NCI-H1417 (cell line): ENCODE measurements at regions not wholly inside any gene's neighbourhood (a gene's known extent, or its start where the extent isn't known, plus 50 kb on each side); places are given as distances from the start of the nearest gene placed in this dataset.

Source experiments
- DNase-seq, 3 experiments: peaks; one replicate each; lab custom pipeline; 2025; lab: John Stamatoyannopoulos, UW

DNA sequence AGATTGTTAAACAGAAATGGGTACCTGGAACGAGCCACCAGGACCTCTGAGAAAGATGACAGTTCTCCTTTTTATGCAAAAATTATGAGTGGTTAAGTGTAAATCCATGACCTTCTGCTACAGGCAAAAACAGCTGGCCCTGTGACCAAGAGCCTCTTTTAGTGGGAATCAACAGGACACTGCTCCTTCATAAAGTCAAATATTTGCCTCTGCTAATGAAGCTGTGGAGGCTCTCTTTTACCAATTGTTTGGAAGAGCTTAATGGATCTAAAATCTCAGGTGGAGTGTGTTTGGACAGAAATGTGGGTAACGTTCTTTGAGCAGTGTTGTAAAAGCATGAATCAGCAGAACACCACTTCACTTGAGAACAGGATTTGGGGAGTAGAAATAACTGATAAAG is 117.5 kb upstream of the PCSK2 start:
- DNase-seq: peak in 2 of 3 experiments; percentile 56 to 81

DNA sequence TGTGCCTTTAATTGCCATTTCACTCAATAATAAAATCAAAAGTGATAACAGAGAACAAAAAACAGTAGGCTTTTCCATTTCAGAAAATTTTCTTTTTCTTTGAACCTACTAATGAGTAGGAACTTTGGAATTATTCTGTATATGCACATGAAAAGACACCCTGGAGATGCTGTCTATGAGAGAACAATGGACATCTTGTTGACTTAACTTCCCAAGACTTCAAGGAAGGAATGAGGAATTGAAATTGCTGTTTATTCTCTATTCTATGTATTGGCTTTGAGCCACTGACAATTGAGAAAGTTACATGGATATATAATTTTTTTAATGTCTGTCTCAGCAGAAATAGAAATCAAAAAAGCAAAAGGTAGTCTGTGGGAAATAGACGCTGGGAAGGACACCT is 98.6 kb upstream of the PCSK2 start:
- no peak for DNase-seq

DNA sequence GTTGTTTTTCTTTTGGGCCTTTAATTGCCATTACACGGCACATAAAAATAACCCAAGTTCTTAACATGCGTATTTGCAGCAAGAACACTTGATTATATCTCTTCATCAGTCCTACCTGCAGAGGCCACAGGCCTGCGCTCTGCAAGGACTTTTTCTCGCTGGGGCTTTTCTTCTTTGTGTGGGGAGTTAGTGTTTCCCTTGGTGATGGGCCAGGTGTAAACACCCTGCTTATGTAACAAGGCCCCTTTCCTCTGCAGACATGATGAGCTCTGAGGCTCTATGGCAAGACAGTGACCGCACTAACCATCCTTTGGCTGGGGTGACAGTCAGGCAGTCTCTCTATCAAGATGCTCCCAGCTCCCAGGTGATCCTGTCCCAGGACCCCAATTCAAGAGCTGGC is 97.8 kb upstream of the PCSK2 start:
- DNase-seq: no peak

DNA sequence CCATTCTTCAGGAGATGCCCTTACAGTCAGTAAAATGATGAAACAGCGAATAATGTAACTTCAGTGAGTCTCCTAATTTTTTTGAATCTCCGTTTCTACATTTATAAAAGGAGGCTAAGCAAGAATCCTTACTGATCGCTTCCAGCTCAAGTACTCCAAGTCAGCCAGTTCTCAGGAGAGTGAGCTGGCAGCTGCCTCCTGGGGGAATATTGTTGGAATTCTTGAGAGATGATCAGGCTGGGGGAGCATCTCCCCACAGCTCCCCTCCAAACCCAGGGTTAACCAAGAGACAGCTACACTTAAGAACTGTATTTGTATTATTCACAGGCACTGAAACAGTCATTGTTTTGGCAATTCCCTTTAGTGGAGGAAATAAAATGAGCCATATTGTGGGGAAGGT is 89.1 kb upstream of the PCSK2 start:
- no peak for DNase-seq

DNA sequence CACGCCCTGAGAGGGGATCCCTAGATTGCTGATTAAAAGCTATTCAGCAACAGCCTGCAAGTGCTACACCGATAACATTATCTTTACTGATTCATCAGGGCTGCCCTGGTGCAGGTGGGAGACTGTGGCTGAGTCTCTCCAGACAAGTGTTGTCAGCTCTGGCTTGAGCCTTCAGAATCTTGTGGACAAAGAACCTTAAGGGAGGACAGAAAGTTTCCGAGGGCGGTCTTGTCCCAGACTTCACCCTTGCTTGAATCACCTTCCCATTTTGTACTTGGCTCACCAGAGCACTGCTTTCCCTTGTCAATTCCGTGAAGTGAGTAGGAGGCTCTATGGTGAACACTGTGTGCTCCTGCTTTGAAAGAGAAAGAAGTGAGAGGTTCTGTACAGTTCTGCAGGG is 88.6 kb upstream of the PCSK2 start:
- DNase-seq: no peak

DNA sequence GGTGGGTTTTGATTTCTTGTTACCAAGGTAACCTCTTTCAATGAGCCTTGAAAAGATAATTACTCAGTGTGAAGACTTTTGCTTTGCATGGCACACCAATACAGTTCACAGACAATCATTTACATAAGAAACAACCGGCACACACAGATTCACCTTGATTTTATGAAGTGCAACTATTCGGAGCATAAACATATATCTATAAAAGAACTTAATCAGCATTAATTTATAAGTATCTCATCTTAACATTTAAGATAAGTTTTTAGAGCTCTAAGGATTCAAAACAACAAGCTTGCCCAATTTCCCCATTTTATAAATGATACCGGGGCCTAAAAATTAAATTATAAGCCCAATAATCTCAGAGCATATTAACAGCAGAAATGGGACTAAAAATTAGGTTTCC is 85.9 kb upstream of the PCSK2 start:
- DNase-seq: peak in 1 of 3 experiments; percentile 37

DNA sequence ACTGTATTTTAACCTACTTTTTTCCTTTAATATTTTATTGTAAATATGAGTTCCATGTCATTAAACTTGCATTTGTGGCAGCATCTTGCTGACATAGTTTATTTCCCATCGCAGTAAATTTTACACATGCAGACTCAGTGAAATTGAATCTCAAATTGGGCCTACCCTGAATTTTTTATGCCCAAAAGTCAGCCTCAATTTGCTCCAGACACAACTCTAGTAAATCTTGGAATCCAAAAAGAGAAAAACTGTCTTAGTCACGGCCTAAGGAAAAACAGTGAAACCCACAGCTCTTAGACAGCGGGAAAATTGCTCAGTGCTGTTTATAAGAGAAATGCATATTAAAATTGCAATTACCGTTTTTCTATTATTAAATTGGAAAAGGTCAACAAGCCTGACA is 85.3 kb upstream of the PCSK2 start:
- no peak for DNase-seq

DNA sequence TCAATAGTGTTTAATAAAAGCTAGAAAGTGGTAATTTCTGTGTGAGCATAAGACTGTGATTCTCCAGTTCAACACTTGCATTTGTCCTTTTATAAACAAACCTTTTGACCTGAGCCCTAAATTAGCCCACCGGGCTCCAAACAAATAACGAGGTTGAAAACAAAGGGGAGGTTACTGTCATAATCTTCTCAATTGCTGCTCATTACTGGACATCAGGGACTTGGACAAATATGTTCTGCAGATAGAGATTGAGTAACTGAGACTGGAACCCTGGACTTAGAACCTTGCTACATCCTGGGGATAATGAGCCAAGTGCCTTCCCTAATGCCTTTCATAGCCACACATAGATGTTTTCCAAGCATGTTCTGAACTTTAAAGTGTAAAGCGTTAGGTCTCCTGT is 84.2 kb upstream of the PCSK2 start:
- peak in 1 of 3 experiments; percentile 18 for DNase-seq

DNA sequence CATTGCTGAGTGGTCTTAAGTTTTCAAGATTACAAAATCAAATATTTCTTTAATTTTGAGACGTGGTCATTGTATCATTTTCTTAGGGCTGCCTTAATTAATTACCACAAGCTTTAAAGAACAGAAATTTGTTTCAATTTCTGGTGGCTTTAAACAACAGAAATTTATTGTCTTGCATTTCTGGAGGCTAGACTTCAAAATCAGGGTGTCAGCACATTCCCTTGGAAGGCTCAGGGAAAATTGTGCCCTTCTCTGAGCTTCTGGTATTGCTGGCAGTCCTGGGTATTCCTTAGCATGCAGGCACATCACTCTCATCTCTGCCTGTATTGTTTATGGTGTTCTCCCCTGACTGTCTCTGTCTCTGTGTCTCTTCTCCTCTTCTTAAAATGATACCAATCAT is 76.0 kb upstream of the PCSK2 start:
- DNase-seq: no peak

DNA sequence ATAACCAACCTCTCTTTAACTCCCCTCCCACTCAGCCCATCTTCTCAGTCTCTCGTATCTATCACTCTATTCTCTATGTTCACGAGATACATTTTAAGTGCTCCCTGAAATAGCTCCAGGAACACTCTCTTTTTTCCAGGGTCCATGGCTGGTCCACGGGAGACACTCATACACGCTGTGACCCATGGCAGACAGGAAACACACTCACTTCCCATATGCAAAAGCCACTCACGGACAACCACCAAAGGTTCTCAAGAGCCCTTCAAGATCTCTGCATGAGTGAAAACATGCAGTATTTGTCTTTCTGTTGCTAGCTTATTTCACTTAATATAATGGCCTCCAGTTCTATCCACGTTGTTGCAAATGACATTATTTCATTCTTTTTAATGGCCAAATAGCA is 71.4 kb upstream of the PCSK2 start:
- peak in 1 of 3 experiments; percentile 79 for DNase-seq

DNA sequence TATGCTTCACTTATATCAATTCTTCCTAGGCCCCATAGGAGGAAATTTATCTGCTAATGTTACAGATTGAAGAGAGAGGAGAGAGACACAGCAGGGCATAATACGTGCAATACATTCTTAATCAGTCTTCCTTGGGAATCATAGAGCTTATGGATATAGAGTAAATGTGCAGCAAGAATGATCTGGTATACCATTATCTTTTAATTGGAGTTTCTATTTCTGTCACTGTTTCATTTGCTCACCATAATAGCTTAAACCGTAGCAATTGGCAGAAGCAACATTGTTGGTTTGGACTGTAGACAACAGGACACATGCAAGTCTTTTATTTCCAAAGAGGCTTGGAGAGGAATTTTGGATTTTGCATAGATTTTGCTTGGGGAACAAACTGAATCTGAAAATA is 68.1 kb upstream of the PCSK2 start:
- DNase-seq: no peak

DNA sequence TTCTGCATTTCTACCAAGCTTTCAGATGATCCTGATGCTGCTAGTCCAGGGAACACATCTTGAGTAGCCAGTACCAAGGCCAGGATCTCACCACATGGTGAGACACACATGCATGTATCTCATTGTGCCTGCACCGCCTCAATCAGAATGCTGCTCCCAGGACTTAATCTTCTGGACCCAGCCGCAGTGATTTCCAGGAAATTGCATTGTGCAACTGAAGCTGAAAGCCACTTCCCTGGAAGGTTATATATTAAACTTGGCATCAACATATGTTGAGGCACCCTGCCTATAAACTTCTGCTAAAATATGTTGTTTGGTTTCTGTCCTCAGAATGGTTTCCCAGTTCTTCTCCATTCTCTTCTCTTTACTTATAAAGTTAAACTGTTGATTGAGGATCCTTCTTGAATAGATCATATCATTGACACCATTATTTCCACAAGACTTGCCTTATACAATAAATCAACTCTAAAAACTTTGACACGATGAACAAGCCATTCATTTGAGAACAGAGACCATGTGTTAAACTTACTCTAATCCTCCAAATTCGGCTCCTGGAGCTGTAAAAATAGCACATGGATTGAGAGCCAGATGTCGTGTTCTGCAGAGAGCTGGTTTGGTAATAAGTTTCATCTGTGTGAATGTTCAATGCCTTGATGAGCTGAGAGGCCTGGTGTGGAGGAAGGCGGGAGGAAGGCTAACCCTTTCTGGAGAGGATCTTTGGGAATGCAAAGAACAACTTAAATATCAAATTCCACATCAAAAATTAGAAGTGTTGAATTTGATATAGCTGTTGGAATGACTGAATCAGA is 65.0 kb upstream of the PCSK2 start:
- no peak for DNase-seq

DNA sequence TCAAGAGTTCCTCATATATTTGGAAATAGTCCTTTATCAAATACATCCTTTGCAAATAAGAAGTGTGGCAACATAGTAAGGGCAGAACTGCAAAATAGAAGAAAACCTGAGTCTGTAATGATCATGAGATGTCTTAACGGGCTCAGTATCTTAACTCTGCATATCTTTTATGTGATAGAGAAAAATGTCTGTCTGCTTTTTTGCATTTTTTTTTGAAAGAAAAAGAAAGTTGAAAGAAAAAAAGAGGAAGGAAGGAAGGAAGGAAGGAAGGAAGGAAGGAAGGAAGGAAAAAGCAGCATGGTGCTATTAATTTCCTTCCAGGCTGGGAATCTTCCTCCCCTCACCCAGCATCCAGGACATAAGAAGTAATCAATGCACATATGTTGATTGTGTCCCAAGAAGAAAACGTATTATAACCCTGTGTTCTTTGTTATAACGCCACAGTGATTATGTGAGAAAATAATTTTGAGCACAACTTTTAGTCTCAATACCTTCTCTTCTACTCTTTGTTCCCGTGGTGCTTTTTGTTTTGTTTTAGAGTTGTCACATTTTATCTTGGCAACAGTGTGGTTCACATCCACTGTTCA is 58.7 kb upstream of the PCSK2 start:
- no peak for DNase-seq

DNA sequence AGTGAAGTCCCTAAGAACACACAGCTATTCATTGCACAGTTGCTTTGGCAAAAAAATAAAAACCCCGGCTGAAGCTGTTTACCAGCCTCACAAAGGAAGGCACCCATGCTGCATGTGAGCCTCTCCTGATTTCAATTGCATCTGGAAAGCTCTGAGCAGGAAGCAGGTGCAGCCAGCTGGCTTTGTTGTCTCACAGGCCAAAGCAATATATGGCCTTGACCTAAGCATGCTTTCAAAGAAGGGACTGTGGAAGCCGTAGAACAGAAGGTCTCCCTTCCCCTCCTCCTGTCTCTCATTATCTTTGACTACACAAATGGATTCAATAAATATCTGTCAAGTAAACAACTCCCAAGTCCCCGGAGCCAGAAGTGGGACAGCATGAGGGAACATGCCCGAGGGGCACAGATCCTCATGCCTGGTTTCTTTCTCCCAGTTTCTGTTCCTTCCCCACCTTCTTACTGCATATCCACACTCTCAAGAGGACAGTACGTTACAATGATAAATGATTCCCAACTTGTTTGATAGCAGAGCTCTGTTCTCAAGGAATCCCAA is 57.2 kb upstream of the PCSK2 start:
- DNase-seq: peak; percentile 16 to 96 (median 89)

DNA sequence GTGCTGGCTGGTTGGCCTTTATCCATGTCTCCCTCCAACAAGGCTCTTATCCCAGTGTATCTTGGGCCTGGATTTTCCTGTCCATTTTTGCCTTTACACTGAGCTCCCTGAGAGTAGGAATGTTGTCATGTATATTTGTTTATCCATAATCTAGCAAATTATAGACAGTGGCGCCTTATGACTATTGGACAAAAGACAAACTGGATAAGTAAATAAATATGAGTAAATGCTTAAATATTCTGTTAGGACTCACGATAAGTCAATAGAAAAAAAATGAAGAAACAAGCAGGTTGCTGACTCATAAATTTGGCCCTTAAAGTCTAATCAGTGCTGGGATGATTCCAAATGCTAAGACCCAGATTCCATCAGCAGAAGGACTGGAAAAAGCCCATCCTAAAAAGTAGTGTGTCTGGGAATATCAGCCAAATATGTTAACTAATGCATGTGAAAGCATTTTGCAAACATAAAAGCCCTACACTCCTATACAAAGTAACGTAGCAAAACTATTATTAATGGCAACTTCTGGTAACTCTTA is 55.0 kb upstream of the PCSK2 start:
- peak in 1 of 3 experiments; percentile 36 for DNase-seq

DNA sequence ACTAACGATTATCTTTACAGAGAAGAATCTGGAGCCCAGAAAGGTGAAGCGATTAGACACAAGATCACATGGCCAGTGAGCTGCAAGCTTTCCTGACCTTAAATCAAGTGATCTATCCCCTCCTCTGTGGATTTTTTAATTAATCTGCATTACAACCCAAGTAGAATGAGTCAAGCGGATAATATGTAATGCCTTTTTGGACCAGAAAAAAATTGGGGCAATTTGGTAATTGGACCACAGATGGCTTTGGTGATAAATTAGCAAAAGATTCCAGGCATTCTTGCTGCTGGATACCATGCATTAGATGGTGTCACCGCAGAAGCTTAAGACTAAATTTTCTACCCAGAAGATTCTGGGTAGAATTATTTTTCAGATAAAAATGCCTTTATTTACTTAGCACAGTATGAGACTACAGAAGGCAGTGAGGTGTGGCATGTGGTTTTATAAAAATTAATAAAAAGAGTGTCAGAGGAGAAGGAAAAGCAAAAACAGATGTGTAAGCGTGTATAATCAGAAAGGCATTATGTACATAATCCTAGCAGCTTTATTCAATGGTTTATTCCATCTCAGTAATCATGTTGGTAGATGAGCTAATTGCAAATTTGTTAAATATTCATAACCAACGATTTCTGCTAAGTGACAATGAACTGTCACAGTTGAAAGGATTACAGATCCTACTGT is 53.9 kb upstream of the PCSK2 start:
- no peak for DNase-seq
